Ectodermal cell (in vitro differentiated cells): ENCODE measurements at regions not wholly inside any gene's neighbourhood (a gene's known extent, or its start where the extent isn't known, plus 50 kb on each side); places are given as distances from the start of the nearest gene placed in this dataset.

Experiments
- H3K27ac ChIP-seq: 2 replicates; pipeline ENCODE4 v1.7.0; 2013; ENCODE audit warnings: mild to moderate bottlenecking, low read depth, low read length; ENCODE audit not compliant: insufficient read depth, poor library complexity, severe bottlenecking
- H3K27me3 ChIP-seq: 2 replicates; pipeline ENCODE4 v1.7.0; 2013; ENCODE audit warnings: mild to moderate bottlenecking, low read length; ENCODE audit not compliant: insufficient read depth, control insufficient read depth, poor library complexity, severe bottlenecking
- H3K36me3 ChIP-seq: one replicate; pipeline ENCODE4 v1.7.0; 2013; ENCODE audit warnings: low read length; ENCODE audit not compliant: control insufficient read depth, insufficient read depth
- H3K4me1 ChIP-seq: one replicate; pipeline ENCODE4 v1.7.0; 2013; ENCODE audit warnings: low read length; ENCODE audit not compliant: control insufficient read depth, insufficient read depth
- H3K4me3 ChIP-seq: 2 replicates; pipeline ENCODE4 v1.7.0; 2013; ENCODE audit warnings: low read depth, low read length, control low read depth; ENCODE audit not compliant: insufficient read depth
- H3K9me3 ChIP-seq: 2 replicates; pipeline ENCODE4 v1.7.0; 2013; ENCODE audit warnings: mild to moderate bottlenecking, low read length, moderate library complexity; ENCODE audit not compliant: control insufficient read depth
- WGBS, 2 experiments: methylation state at CpG; one replicate each; pipeline ENCODE4 v1.1.7; 2013; ENCODE audit warnings: missing lambda C conversion rate in 2 of 2; 5-methylcytosine and 5-hydroxymethylcytosine counted together

GRCh38 chr3:137084586-137084985, 126.8 kb downstream of the IL20RB start:
- H3K9me3 ChIP-seq = no peaks in the 10 kb centered on the region
- no peak overlapping the region for H3K27ac ChIP-seq
- H3K4me3 ChIP-seq = no peak overlapping the region
- no peaks in the 10 kb centered on the region for H3K36me3 ChIP-seq
- WGBS, 2 experiments = 87 to 88% methylated on average over 4 of the region's 4 CpGs
- H3K27me3 ChIP-seq = no peaks in the 10 kb centered on the region
- H3K4me1 ChIP-seq = no peaks in the 10 kb centered on the region

GRCh38 chr3:137097386-137097785, 139.6 kb downstream of the IL20RB start:
- Histone ChIP-seq H3K36me3 (no peaks in the 10 kb centered on the region), H3K4me3 (no peak overlapping the region), H3K9me3 (no peaks in the 10 kb centered on the region), H3K27me3 (no peaks in the 10 kb centered on the region), H3K4me1 (peaks cover 8% of the 10 kb centered on the region), H3K27ac (no peak overlapping the region)
- 62 to 66% methylated on average over 3 of the region's 3 CpGs for WGBS, 2 experiments

GRCh38 chr3:137097852-137098251, 140.1 kb downstream of the IL20RB start:
- Histone ChIP-seq H3K9me3 (no peaks in the 10 kb centered on the region), H3K4me1 (peaks cover 8% of the 10 kb centered on the region), H3K36me3 (no peaks in the 10 kb centered on the region), H3K27ac (no peak overlapping the region), H3K4me3 (no peak overlapping the region), H3K27me3 (no peaks in the 10 kb centered on the region)
- WGBS, 2 experiments = 92 to 95% methylated on average over 5 of the region's 5 CpGs

GRCh38 chr3:137099364-137100219, 141.8 kb downstream of the IL20RB start:
- no peaks in the 10 kb centered on the region for H3K9me3 ChIP-seq
- no peak overlapping the region for H3K27ac ChIP-seq
- 93 to 97% methylated on average over 3 of the region's 3 CpGs for WGBS, 2 experiments
- H3K36me3 ChIP-seq = no peaks in the 10 kb centered on the region
- H3K27me3 ChIP-seq = no peaks in the 10 kb centered on the region
- H3K4me3 ChIP-seq = no peak overlapping the region
- peaks cover 8% of the 10 kb centered on the region for H3K4me1 ChIP-seq

- Histone ChIP-seq H3K27ac (no peak overlapping the region), H3K4me1 (peaks cover 8% of the 10 kb centered on the region), H3K36me3 (no peaks in the 10 kb centered on the region), H3K4me3 (no peak overlapping the region), H3K27me3 (no peaks in the 10 kb centered on the region), H3K9me3 (no peaks in the 10 kb centered on the region)
- WGBS, 2 experiments = 95 to 100% methylated on average over 1 of the region's 1 CpG
These were observed 142.5 kb downstream of the IL20RB start for GRCh38 chr3:137100326-137100725.

GRCh38 chr3:137103739-137104138, 146.0 kb downstream of the IL20RB start:
- WGBS, 2 experiments = 89 to 92% methylated on average over 5 to 7 of the region's 7 CpGs
- Histone ChIP-seq H3K4me1 (peaks cover 5% of the 10 kb centered on the region), H3K36me3 (no peaks in the 10 kb centered on the region)

GRCh38 chr3:137105277-137105977, 147.6 kb downstream of the IL20RB start:
- Histone ChIP-seq H3K9me3 (no peaks in the 10 kb centered on the region), H3K36me3 (no peaks in the 10 kb centered on the region), H3K27me3 (no peaks in the 10 kb centered on the region), H3K4me1 (peaks cover 8% of the 10 kb centered on the region), H3K4me3 (no peak overlapping the region), H3K27ac (peak overlapping the region; percentile 60)
- 7 to 14% methylated on average over 8 to 9 of the region's 10 CpGs for WGBS, 2 experiments

More at GRCh38 chr3:137103739-137104138, 146.0 kb downstream of the IL20RB start:
- no peaks in the 10 kb centered on the region for H3K27me3 ChIP-seq
- no peak overlapping the region for H3K4me3 ChIP-seq
- H3K27ac ChIP-seq = no peak overlapping the region
- no peaks in the 10 kb centered on the region for H3K9me3 ChIP-seq

GRCh38 chr3:137106612-137107240, 148.9 kb downstream of the IL20RB start:
- H3K4me3 ChIP-seq = no peak overlapping the region

GRCh38 chr3:137108699-137109440, 151.1 kb downstream of the IL20RB start:
- no peak overlapping the region for H3K4me3 ChIP-seq
- 74 to 77% methylated on average over 8 of the region's 8 CpGs for WGBS, 2 experiments
- H3K36me3 ChIP-seq = no peaks in the 10 kb centered on the region
- H3K9me3 ChIP-seq = no peaks in the 10 kb centered on the region
- no peak overlapping the region for H3K27ac ChIP-seq
- H3K4me1 ChIP-seq = peaks cover 8% of the 10 kb centered on the region
- no peaks in the 10 kb centered on the region for H3K27me3 ChIP-seq

More at GRCh38 chr3:137106612-137107240, 148.9 kb downstream of the IL20RB start:
- H3K36me3 ChIP-seq = no peaks in the 10 kb centered on the region
- no peak overlapping the region for H3K27ac ChIP-seq
- no peaks in the 10 kb centered on the region for H3K9me3 ChIP-seq
- H3K27me3 ChIP-seq = no peaks in the 10 kb centered on the region
- H3K4me1 ChIP-seq = peaks cover 8% of the 10 kb centered on the region
- WGBS, 2 experiments = 67 to 70% methylated on average over 6 to 7 of the region's 8 CpGs
